ENCODE measurements at regions not wholly inside any gene's neighbourhood (a gene's known extent, or its start where the extent isn't known, plus 50 kb on each side); places are given as distances from the start of the nearest gene placed in this dataset.

GRCh38 chr10:60728056-60728455, 50.2 kb upstream of the CDK1 start:
- TF ChIP-seq CTBP1 (IDR thresholded peaks at IDR 0.05; ENCODE audit: borderline replicate concordance) (no peak), TARDBP (IDR thresholded peaks at IDR 0.05) (no peak), BHLHE40 (IDR thresholded peaks at IDR 0.05; ENCODE audit: borderline replicate concordance) (no peak), L3MBTL2 (conservative IDR thresholded peaks at IDR 0.05) (no peak), ZNF384 (IDR thresholded peaks at IDR 0.05) (no peak), SUZ12 (IDR thresholded peaks at IDR 0.05) (no peak), NFRKB (IDR thresholded peaks at IDR 0.05) (no peak), FOXK2 (IDR thresholded peaks at IDR 0.05) (no peak), ARNT (IDR thresholded peaks at IDR 0.05) (no peak)
- TF ChIP-seq, protein P1, sequence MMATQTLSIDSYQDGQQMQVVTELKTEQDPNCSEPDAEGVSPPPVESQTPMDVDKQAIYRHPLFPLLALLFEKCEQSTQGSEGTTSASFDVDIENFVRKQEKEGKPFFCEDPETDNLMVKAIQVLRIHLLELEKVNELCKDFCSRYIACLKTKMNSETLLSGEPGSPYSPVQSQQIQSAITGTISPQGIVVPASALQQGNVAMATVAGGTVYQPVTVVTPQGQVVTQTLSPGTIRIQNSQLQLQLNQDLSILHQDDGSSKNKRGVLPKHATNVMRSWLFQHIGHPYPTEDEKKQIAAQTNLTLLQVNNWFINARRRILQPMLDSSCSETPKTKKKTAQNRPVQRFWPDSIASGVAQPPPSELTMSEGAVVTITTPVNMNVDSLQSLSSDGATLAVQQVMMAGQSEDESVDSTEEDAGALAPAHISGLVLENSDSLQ (IDR thresholded peaks at IDR 0.05) = no peak
- ChIA-PET POLR2A (no interaction called here), CTCF (no interaction called here)

GRCh38 chr10:60726257-60726656, 52.0 kb upstream of the CDK1 start:
- POLR2A ChIA-PET = interaction anchor here (0.6 kb wide), 1 partner anchor 52 kb away, joined by 3 read pairs; the partner anchor contains the start of gene CDK1
- TF ChIP-seq FOXK2 (IDR thresholded peaks at IDR 0.05) = no peak
- TF ChIP-seq SP1 (IDR thresholded peaks at IDR 0.05) = no peak
- DNase-seq (ENCODE audit: extremely low spot score) = no peak
- CTCF ChIA-PET = interaction anchor here (0.8 kb wide), 1 partner anchor 43 kb away, joined by 3 read pairs; no protein-coding TSS in a partner anchor

More at GRCh38 chr10:60728056-60728455, 50.2 kb upstream of the CDK1 start:
- no peak for DNase-seq (ENCODE audit: extremely low spot score)

- ChIA-PET POLR2A (no interaction called here), CTCF (no interaction called here)
- no peak for DNase-seq (ENCODE audit: extremely low spot score)
- TF ChIP-seq NFRKB (IDR thresholded peaks at IDR 0.05) (no peak), TARDBP (IDR thresholded peaks at IDR 0.05) (no peak), FOXA1 (IDR thresholded peaks at IDR 0.05) (no peak), LEF1 (IDR thresholded peaks at IDR 0.05; ENCODE audit: borderline replicate concordance) (no peak), ZNF384 (IDR thresholded peaks at IDR 0.05) (no peak), HDGF (IDR thresholded peaks at IDR 0.05; ENCODE audit: borderline replicate concordance) (no peak), L3MBTL2 (conservative IDR thresholded peaks at IDR 0.05) (no peak)
Observed at GRCh38 chr10:60722623-60723022, 55.7 kb upstream of the CDK1 start.

DNA sequence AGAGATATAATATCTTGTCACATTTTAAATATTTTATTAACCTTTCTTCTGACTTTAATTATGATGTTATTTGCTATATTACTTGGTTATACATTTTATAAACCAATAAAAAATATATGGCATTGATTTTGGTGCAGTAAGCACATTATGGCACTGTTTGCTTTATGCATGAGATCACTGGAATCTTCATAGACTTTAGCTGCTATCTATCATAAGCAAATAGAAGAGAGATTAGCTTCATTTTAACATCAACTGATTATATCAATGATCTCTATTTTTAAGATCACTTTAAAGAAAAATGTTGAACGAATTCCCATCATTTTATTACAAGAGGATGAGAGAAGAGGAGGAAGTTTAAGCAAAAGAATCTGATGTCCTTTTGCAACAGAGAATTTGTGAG, 58.6 kb upstream of the CDK1 start:
- TF ChIP-seq ELF4 (IDR thresholded peaks at IDR 0.05) (no peak), CTBP1 (IDR thresholded peaks at IDR 0.05; ENCODE audit: borderline replicate concordance) (no peak), TARDBP (IDR thresholded peaks at IDR 0.05) (no peak), NFRKB (IDR thresholded peaks at IDR 0.05) (no peak), ARNT (IDR thresholded peaks at IDR 0.05) (no peak), HDGF (IDR thresholded peaks at IDR 0.05; ENCODE audit: borderline replicate concordance) (no peak), FOXM1 (IDR thresholded peaks at IDR 0.05; ENCODE audit: borderline replicate concordance) (no peak), FOXA1 (IDR thresholded peaks at IDR 0.05) (no peak), SP1 (IDR thresholded peaks at IDR 0.05) (no peak), ZNF384 (IDR thresholded peaks at IDR 0.05) (no peak), L3MBTL2 (conservative IDR thresholded peaks at IDR 0.05) (no peak), SUZ12 (IDR thresholded peaks at IDR 0.05) (no peak), FOXK2 (IDR thresholded peaks at IDR 0.05) (no peak), BHLHE40 (IDR thresholded peaks at IDR 0.05; ENCODE audit: borderline replicate concordance) (no peak), LEF1 (IDR thresholded peaks at IDR 0.05; ENCODE audit: borderline replicate concordance) (no peak)
- TF ChIP-seq, protein P1 (IDR thresholded peaks at IDR 0.05) = no peak
- DNase-seq (ENCODE audit: extremely low spot score) = no peak
- POLR2A ChIA-PET = no interaction called here
- CTCF ChIA-PET = no interaction called here

DNA sequence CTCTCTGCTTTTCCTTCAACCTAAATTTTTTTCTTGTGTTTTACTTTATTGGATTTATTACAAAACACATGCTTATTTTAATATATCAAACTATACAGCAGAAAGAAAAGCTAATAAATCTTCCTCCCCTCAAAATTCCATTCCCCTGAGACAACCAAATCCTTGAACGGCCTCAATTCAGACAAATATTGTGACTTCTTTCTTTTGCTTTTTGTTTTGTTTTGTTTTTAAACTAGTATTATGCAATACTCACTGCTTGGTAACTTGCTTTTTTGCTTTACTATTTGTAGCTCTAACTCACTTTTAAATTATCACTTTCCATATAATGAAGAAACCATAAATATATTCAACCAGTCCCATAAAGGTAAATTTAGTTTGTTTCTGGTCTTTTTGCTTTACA, 59.4 kb upstream of the CDK1 start:
- no peak for TF ChIP-seq NFRKB (IDR thresholded peaks at IDR 0.05)
- TF ChIP-seq HDGF (IDR thresholded peaks at IDR 0.05; ENCODE audit: borderline replicate concordance) = no peak
- no peak for TF ChIP-seq CTBP1 (IDR thresholded peaks at IDR 0.05; ENCODE audit: borderline replicate concordance)
- no peak for TF ChIP-seq ARNT (IDR thresholded peaks at IDR 0.05)
- no peak for TF ChIP-seq FOXM1 (IDR thresholded peaks at IDR 0.05; ENCODE audit: borderline replicate concordance)
- no peak for TF ChIP-seq LEF1 (IDR thresholded peaks at IDR 0.05; ENCODE audit: borderline replicate concordance)
- TF ChIP-seq, protein P1 (IDR thresholded peaks at IDR 0.05) = no peak
- no peak for TF ChIP-seq FOXA1 (IDR thresholded peaks at IDR 0.05)
- no peak for TF ChIP-seq L3MBTL2 (conservative IDR thresholded peaks at IDR 0.05)
- no peak for TF ChIP-seq FOXK2 (IDR thresholded peaks at IDR 0.05)
- no peak for TF ChIP-seq SP1 (IDR thresholded peaks at IDR 0.05)
- no peak for TF ChIP-seq ZNF384 (IDR thresholded peaks at IDR 0.05)
- no peak for TF ChIP-seq TARDBP (IDR thresholded peaks at IDR 0.05)
- no peak for TF ChIP-seq BHLHE40 (IDR thresholded peaks at IDR 0.05; ENCODE audit: borderline replicate concordance)
- TF ChIP-seq ELF4 (IDR thresholded peaks at IDR 0.05) = no peak
- CTCF ChIA-PET = no interaction called here
- DNase-seq (ENCODE audit: extremely low spot score) = no peak
- POLR2A ChIA-PET = no interaction called here

- ChIA-PET POLR2A (no interaction called here), CTCF (no interaction called here)
- DNase-seq (ENCODE audit: extremely low spot score) = no peak
- no peak for TF ChIP-seq CTBP1 (IDR thresholded peaks at IDR 0.05; ENCODE audit: borderline replicate concordance)
- TF ChIP-seq ELF4 (IDR thresholded peaks at IDR 0.05) = no peak
- TF ChIP-seq, protein P1 (IDR thresholded peaks at IDR 0.05) = no peak
- no peak for TF ChIP-seq TARDBP (IDR thresholded peaks at IDR 0.05)
- no peak for TF ChIP-seq FOXK2 (IDR thresholded peaks at IDR 0.05)
- no peak for TF ChIP-seq ZNF384 (IDR thresholded peaks at IDR 0.05)
- no peak for TF ChIP-seq ARNT (IDR thresholded peaks at IDR 0.05)
- TF ChIP-seq L3MBTL2 (conservative IDR thresholded peaks at IDR 0.05) = no peak
- no peak for TF ChIP-seq LEF1 (IDR thresholded peaks at IDR 0.05; ENCODE audit: borderline replicate concordance)
- TF ChIP-seq SUZ12 (IDR thresholded peaks at IDR 0.05) = no peak
- TF ChIP-seq FOXA1 (IDR thresholded peaks at IDR 0.05) = no peak
- TF ChIP-seq NFRKB (IDR thresholded peaks at IDR 0.05) = no peak
- no peak for TF ChIP-seq HDGF (IDR thresholded peaks at IDR 0.05; ENCODE audit: borderline replicate concordance)
- TF ChIP-seq BHLHE40 (IDR thresholded peaks at IDR 0.05; ENCODE audit: borderline replicate concordance) = no peak
- no peak for TF ChIP-seq SP1 (IDR thresholded peaks at IDR 0.05)
- no peak for TF ChIP-seq FOXM1 (IDR thresholded peaks at IDR 0.05; ENCODE audit: borderline replicate concordance)
Observed at GRCh38 chr10:60717852-60718251, 60.4 kb upstream of the CDK1 start.

All from HEK293T (cell line).